Calu3 (cell line): ENCODE measurements at regions not wholly inside any gene's neighbourhood (a gene's known extent, or its start where the extent isn't known, plus 50 kb on each side); places are given as distances from the start of the nearest gene placed in this dataset.

Experiments
- BruUV-seq: library from RNA; stranded (reverse); fragments of 400-500 nt; replicated peaks from 2 replicates; lab custom pipeline; 2021; lab: Mats Ljungman, UMichigan
- CTCF ChIA-PET: fragments of 300-600 bp; sonication (Branson Sonifier 250); formaldehyde crosslinking; loops from one replicate; lab custom pipeline; 2022; ENCODE audit warnings: antibody characterized with exemption; lab: Charles Lee
- DNase-seq: peaks from one replicate; pipeline ENCODE4 v3.0.0; 2022
- H3K27ac Mint-ChIP-seq: one replicate; pipeline ENCODE4 v1.8.0; 2022; ENCODE audit warnings: mixed read lengths; ENCODE audit not compliant: unreplicated experiment
- H3K27me3 Mint-ChIP-seq: one replicate; pipeline ENCODE4 v1.8.0; 2022; ENCODE audit warnings: mixed read lengths; ENCODE audit not compliant: unreplicated experiment
- H3K36me3 Mint-ChIP-seq: one replicate; pipeline ENCODE4 v1.8.0; 2022; ENCODE audit warnings: mild to moderate bottlenecking, moderate library complexity, mixed read lengths; ENCODE audit not compliant: insufficient read depth, unreplicated experiment
- H3K4me1 Mint-ChIP-seq: one replicate; pipeline ENCODE4 v1.8.0; 2022; ENCODE audit warnings: mild to moderate bottlenecking, low read depth, mixed read lengths; ENCODE audit not compliant: unreplicated experiment
- H3K4me3 Mint-ChIP-seq: one replicate; pipeline ENCODE4 v1.8.0; 2022; ENCODE audit warnings: mild to moderate bottlenecking, low read depth, moderate library complexity, mixed read lengths; ENCODE audit not compliant: unreplicated experiment
- H3K9me3 Mint-ChIP-seq: one replicate; pipeline ENCODE4 v1.8.0; 2022; ENCODE audit warnings: low read depth, mixed read lengths; ENCODE audit not compliant: unreplicated experiment
- intact Hi-C: fragments of 100-400 bp; cut with micrococcal nuclease; formaldehyde crosslinking; loops from one replicate; pipeline ENCODE4 v1.10.0; 2022; ENCODE audit not compliant: unreplicated experiment
- TF ChIP-seq, protein P1 (sequence below): fragments of 200-600 bp; IDR thresholded peaks from one replicate; pipeline ENCODE4 v1.8.0; 2022; ENCODE audit warnings: antibody characterized with exemption; ENCODE audit not compliant: unreplicated experiment

GRCh38 chr14:26252176-26252575 is 345.7 kb downstream of the NOVA1 start:
- DNase-seq: no peak
- TF ChIP-seq, protein P1, sequence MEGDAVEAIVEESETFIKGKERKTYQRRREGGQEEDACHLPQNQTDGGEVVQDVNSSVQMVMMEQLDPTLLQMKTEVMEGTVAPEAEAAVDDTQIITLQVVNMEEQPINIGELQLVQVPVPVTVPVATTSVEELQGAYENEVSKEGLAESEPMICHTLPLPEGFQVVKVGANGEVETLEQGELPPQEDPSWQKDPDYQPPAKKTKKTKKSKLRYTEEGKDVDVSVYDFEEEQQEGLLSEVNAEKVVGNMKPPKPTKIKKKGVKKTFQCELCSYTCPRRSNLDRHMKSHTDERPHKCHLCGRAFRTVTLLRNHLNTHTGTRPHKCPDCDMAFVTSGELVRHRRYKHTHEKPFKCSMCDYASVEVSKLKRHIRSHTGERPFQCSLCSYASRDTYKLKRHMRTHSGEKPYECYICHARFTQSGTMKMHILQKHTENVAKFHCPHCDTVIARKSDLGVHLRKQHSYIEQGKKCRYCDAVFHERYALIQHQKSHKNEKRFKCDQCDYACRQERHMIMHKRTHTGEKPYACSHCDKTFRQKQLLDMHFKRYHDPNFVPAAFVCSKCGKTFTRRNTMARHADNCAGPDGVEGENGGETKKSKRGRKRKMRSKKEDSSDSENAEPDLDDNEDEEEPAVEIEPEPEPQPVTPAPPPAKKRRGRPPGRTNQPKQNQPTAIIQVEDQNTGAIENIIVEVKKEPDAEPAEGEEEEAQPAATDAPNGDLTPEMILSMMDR: no peak
- H3K27me3 Mint-ChIP-seq: no peaks in the 10 kb centered on the region
- H3K36me3 Mint-ChIP-seq: no peaks in the 10 kb centered on the region
- CTCF ChIA-PET: no interaction called here
- BruUV-seq: no TSS peak
- no peak overlapping the region for H3K4me3 Mint-ChIP-seq
- H3K4me1 Mint-ChIP-seq: no peaks in the 10 kb centered on the region
- peaks cover 13% of the 10 kb centered on the region for H3K9me3 Mint-ChIP-seq
- H3K27ac Mint-ChIP-seq: no peak overlapping the region
- intact Hi-C loops: no loop called here

DNA sequence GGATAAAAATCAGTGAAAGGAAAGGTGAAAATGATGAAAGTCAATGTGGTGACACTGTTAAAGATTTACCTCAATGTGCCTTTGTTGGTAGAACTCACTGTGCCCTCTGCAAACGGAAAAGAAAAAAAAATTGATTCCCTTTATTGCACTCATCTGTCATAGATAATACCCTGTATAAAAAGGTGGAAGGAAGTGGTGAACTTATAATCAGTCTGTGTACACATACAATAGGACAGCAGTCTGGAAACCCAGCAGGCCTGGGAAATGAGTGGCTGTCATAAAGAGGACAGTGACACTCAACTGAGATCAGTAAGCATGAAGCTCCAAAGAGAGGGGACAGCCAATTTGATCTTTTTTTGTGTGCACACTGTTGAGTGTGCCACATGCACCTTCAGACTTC is 364.7 kb downstream of the NOVA1 start:
- no peaks in the 10 kb centered on the region for H3K4me1 Mint-ChIP-seq
- CTCF ChIA-PET: no interaction called here
- H3K4me3 Mint-ChIP-seq: no peak overlapping the region
- H3K27ac Mint-ChIP-seq: no peak overlapping the region
- TF ChIP-seq, protein P1: no peak
- intact Hi-C loops: no loop called here
- BruUV-seq: no TSS peak
- DNase-seq: no peak
- no peaks in the 10 kb centered on the region for H3K9me3 Mint-ChIP-seq
- H3K36me3 Mint-ChIP-seq: no peaks in the 10 kb centered on the region
- H3K27me3 Mint-ChIP-seq: no peaks in the 10 kb centered on the region

- Mint-ChIP-seq H3K4me3 (no peak overlapping the region), H3K27ac (no peak overlapping the region), H3K27me3 (no peaks in the 10 kb centered on the region), H3K4me1 (no peaks in the 10 kb centered on the region), H3K36me3 (no peaks in the 10 kb centered on the region), H3K9me3 (peaks cover 7% of the 10 kb centered on the region)
- CTCF ChIA-PET: no interaction called here
- TF ChIP-seq, protein P1: no peak
- intact Hi-C loops: no loop called here
- no TSS peak for BruUV-seq
- DNase-seq: no peak
These were observed 379.0 kb downstream of the NOVA1 start for GRCh38 chr14:26218861-26219260.

DNA sequence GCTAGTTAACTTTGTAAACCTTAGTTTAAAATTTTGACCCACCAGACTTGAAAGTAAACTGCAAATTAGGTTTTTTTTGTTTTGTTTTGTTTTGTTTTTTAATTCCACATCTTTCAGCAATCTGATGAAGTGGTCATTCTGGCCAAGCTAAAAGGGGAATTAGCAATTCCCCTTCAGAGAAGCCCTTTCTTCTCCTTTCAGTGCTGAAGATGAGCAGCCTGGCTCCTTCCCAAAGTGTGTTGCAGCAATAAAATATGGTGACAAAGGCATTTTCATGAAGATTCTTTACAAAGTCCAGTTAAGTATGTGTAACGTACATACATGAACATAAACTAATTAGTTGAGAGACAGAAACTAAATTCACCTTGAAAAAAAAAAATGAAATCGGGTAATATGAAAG is 380.1 kb downstream of the NOVA1 start:
- H3K4me1 Mint-ChIP-seq: no peaks in the 10 kb centered on the region
- no peak for DNase-seq

More for the DNA sequence above, 380.1 kb downstream of the NOVA1 start:
- H3K36me3 Mint-ChIP-seq: no peaks in the 10 kb centered on the region
- no peak overlapping the region for H3K27ac Mint-ChIP-seq
- CTCF ChIA-PET: no interaction called here
- H3K27me3 Mint-ChIP-seq: no peaks in the 10 kb centered on the region
- no peak overlapping the region for H3K4me3 Mint-ChIP-seq
- BruUV-seq: no TSS peak
- intact Hi-C loops: no loop called here
- H3K9me3 Mint-ChIP-seq: peaks cover 10% of the 10 kb centered on the region
- TF ChIP-seq, protein P1: no peak
